ENCODE measurements at regions not wholly inside any gene's neighbourhood (a gene's known extent, or its start where the extent isn't known, plus 50 kb on each side); places are given as distances from the start of the nearest gene placed in this dataset.

- CTCF ChIA-PET (ENCODE audit: partially characterized antibody), result interaction anchor here (1.2 kb wide), 2 partner anchors 7 to 25 kb away, joined by 3 to 4 read pairs; no protein-coding TSS in a partner anchor
- TF ChIP-seq CREB1 (IDR thresholded peaks at IDR 0.05) (no peak), EP300 (IDR thresholded peaks at IDR 0.05; ENCODE audit: borderline replicate concordance in 1 of 2, low read depth in 2 of 2, low read length in 2 of 2) (no peak), NRF1 (IDR thresholded peaks at IDR 0.05; ENCODE audit: low read depth, low read length) (no peak), TBP (IDR thresholded peaks at IDR 0.05; ENCODE audit: low read depth, low read length) (no peak), POU5F1 (IDR thresholded peaks at IDR 0.05; ENCODE audit: low read depth, low read length) (no peak), SP4 (IDR thresholded peaks at IDR 0.05; ENCODE audit: low read length) (no peak), TEAD4 (IDR thresholded peaks at IDR 0.05; ENCODE audit: low read depth, low read length) (no peak), POLR2AphosphoS5 (IDR thresholded peaks at IDR 0.05; ENCODE audit: low read depth, low read length) (no peak), EZH2 (IDR thresholded peaks at IDR 0.05; ENCODE audit: low read depth, low read length, severe bottlenecking) (no peak), PHF8 (conservative IDR thresholded peaks at IDR 0.05; ENCODE audit: low read depth, low read length) (no peak), SIN3A (conservative IDR thresholded peaks at IDR 0.05 in 1 of 2, IDR thresholded peaks at IDR 0.05 in 1 of 2; ENCODE audit: low read depth in 1 of 2, low read length in 2 of 2) (no peak), CBX8 (IDR thresholded peaks at IDR 0.05; ENCODE audit: borderline replicate concordance, low read depth, low read length) (no peak)
- TF ChIP-seq, protein P1, sequence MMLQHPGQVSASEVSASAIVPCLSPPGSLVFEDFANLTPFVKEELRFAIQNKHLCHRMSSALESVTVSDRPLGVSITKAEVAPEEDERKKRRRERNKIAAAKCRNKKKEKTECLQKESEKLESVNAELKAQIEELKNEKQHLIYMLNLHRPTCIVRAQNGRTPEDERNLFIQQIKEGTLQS (IDR thresholded peaks at IDR 0.05; ENCODE audit: insufficient read depth, low read depth, low read length), result no peak
- TF ChIP-seq, protein P2, sequence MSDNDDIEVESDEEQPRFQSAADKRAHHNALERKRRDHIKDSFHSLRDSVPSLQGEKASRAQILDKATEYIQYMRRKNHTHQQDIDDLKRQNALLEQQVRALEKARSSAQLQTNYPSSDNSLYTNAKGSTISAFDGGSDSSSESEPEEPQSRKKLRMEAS (IDR thresholded peaks at IDR 0.05), result no peak
Observed at GRCh38 chr14:53766106-53766505, 190.5 kb downstream of the BMP4 start.

More at GRCh38 chr14:53766106-53766505, 190.5 kb downstream of the BMP4 start:
- Histone ChIP-seq H2BK120ac (replicated peaks; ENCODE audit: low read depth, low read length) (no peak overlapping the region), H2BK20ac (ENCODE audit: low read length) (no peak overlapping the region), H3K56ac (replicated peaks; ENCODE audit: insufficient read length, low read depth, low read length) (no peak overlapping the region), H4K8ac (ENCODE audit: extremely low read depth, insufficient read depth, low read length) (no peak overlapping the region), H3K79me2 (ENCODE audit: control insufficient read depth in 1 of 2, insufficient read depth in 2 of 2, low read length in 2 of 2) (no peaks in the 10 kb centered on the region), H2BK5ac (ENCODE audit: low read depth, low read length) (no peak overlapping the region), H2AK5ac (ENCODE audit: low read depth, low read length) (no peak overlapping the region), H3K27me3 (replicated peaks in 1 of 4; ENCODE audit: control insufficient read depth in 3 of 4, extremely low read depth in 1 of 4, insufficient read depth in 3 of 4, low read length in 3 of 4) (peaks cover 0 to 1% (median 0%) of the 10 kb centered on the region in 4 experiments; a peak in 2 of 7 replicates), H4K5ac (ENCODE audit: insufficient read length, low read depth, low read length) (no peak overlapping the region), H3K14ac (ENCODE audit: insufficient read length) (no peak overlapping the region), H3K27ac (ENCODE audit: low read depth, low read length) (no peak overlapping the region), H3K4me1 (replicated peaks in 1 of 4; ENCODE audit: control insufficient read depth in 3 of 4, insufficient read depth in 4 of 4, low read length in 3 of 4) (no peaks in the 10 kb centered on the region), H3K4ac (replicated peaks; ENCODE audit: insufficient read length, low read depth, low read length) (no peak overlapping the region), H4K20me1 (replicated peaks in 1 of 2; ENCODE audit: control insufficient read depth in 1 of 2, insufficient read depth in 2 of 2, low read length in 2 of 2) (no peaks in the 10 kb centered on the region), H3K9ac (replicated peaks in 1 of 4; ENCODE audit: extremely low read depth in 1 of 4, low read depth in 3 of 4, low read length in 3 of 4) (no peak overlapping the region), H2AFZ (ENCODE audit: low read length) (no peak overlapping the region), H3K18ac (ENCODE audit: extremely low read depth, low read length) (no peak overlapping the region), H3K9me3 (ENCODE audit: insufficient read depth in 2 of 2, low read depth in 1 of 2, low read length in 1 of 2) (no peaks in the 10 kb centered on the region), H4K91ac (replicated peaks; ENCODE audit: insufficient read length, low read length) (no peak overlapping the region), H3K4me3 (ENCODE audit: extremely low read depth in 1 of 4, insufficient read depth in 2 of 4, low read depth in 3 of 4, low read length in 4 of 4) (no peak overlapping the region), H2BK12ac (ENCODE audit: low read depth, low read length) (no peak overlapping the region), H3K79me1 (ENCODE audit: low read depth, low read length) (no peaks in the 10 kb centered on the region), H3K23ac (ENCODE audit: insufficient read length) (no peak overlapping the region), H3K36me3 (ENCODE audit: control insufficient read depth in 2 of 4, insufficient read depth in 4 of 4, low read length in 3 of 4) (no peaks in the 10 kb centered on the region), H2BK15ac (ENCODE audit: low read length) (no peak overlapping the region), H3K23me2 (ENCODE audit: low read depth, low read length) (no peaks in the 10 kb centered on the region), H3K4me2 (ENCODE audit: insufficient read depth in 1 of 2, low read depth in 2 of 2, low read length in 2 of 2) (no peak overlapping the region)
- 96% methylated on average over 2 of the region's 2 CpGs; no CpG with 5 or more reads in 1 of the 2 experiments for WGBS, 2 experiments (ENCODE audit: extremely low coverage in 1 of 2, insufficient coverage in 1 of 2, insufficient read length in 1 of 2, insufficient replicate concordance in 2 of 2, low coverage in 1 of 2, low lambda C conversion rate in 2 of 2, missing lambda C conversion rate in 1 of 2)
- POLR2A ChIA-PET (ENCODE audit: partially characterized antibody), result no interaction called here
- DNase-seq (ENCODE audit: low read depth in 1 of 2, low spot score in 2 of 2) (no peak), FAIRE-seq (no peak)

Measured in H1 (cell line).